ENCODE measurements at regions not wholly inside any gene's neighbourhood (a gene's known extent, or its start where the extent isn't known, plus 50 kb on each side); places are given as distances from the start of the nearest gene placed in this dataset.

- DNase-seq (ENCODE audit: low spot score) (no peak), FAIRE-seq (no peak), ATAC-seq (no peak)
- no peak overlapping the region for H2AFZ ChIP-seq (ENCODE audit: low read length)
- H3K4me3 ChIP-seq (replicated peaks in 1 of 3; ENCODE audit: insufficient read depth in 1 of 3, low read depth in 2 of 3, low read length in 3 of 3): no peak overlapping the region
- no peak overlapping the region for H3K27ac ChIP-seq (ENCODE audit: extremely low read length, insufficient read depth, low read length)
- TF ChIP-seq ZFP1 (CRISPR knock-in tag; IDR thresholded peaks at IDR 0.05): no peak
- no peak for TF ChIP-seq TAF15 (IDR thresholded peaks at IDR 0.05; ENCODE audit: low read depth, low read length, poor library complexity, severe bottlenecking)
- no peak for TF ChIP-seq NFRKB (IDR thresholded peaks at IDR 0.05)
- TF ChIP-seq KDM4B (CRISPR knock-in tag; IDR thresholded peaks at IDR 0.05): no peak
- no peak for TF ChIP-seq FOXJ3 (CRISPR knock-in tag; IDR thresholded peaks at IDR 0.05; ENCODE audit: borderline replicate concordance)
- TF ChIP-seq RBFOX2 (IDR thresholded peaks at IDR 0.05; ENCODE audit: low read depth, low read length): no peak
- TF ChIP-seq PHF8 (CRISPR knock-in tag; IDR thresholded peaks at IDR 0.05): no peak
- TF ChIP-seq, protein P1, sequence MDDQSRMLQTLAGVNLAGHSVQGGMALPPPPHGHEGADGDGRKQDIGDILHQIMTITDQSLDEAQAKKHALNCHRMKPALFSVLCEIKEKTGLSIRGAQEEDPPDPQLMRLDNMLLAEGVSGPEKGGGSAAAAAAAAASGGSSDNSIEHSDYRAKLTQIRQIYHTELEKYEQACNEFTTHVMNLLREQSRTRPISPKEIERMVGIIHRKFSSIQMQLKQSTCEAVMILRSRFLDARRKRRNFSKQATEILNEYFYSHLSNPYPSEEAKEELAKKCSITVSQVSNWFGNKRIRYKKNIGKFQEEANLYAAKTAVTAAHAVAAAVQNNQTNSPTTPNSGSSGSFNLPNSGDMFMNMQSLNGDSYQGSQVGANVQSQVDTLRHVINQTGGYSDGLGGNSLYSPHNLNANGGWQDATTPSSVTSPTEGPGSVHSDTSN (CRISPR knock-in tag; IDR thresholded peaks at IDR 0.05; ENCODE audit: borderline replicate concordance): no peak
- no peak for TF ChIP-seq ZNF770 (CRISPR knock-in tag; IDR thresholded peaks at IDR 0.05)
- TF ChIP-seq RARA (CRISPR knock-in tag; IDR thresholded peaks at IDR 0.05): no peak
- TF ChIP-seq, protein P2, sequence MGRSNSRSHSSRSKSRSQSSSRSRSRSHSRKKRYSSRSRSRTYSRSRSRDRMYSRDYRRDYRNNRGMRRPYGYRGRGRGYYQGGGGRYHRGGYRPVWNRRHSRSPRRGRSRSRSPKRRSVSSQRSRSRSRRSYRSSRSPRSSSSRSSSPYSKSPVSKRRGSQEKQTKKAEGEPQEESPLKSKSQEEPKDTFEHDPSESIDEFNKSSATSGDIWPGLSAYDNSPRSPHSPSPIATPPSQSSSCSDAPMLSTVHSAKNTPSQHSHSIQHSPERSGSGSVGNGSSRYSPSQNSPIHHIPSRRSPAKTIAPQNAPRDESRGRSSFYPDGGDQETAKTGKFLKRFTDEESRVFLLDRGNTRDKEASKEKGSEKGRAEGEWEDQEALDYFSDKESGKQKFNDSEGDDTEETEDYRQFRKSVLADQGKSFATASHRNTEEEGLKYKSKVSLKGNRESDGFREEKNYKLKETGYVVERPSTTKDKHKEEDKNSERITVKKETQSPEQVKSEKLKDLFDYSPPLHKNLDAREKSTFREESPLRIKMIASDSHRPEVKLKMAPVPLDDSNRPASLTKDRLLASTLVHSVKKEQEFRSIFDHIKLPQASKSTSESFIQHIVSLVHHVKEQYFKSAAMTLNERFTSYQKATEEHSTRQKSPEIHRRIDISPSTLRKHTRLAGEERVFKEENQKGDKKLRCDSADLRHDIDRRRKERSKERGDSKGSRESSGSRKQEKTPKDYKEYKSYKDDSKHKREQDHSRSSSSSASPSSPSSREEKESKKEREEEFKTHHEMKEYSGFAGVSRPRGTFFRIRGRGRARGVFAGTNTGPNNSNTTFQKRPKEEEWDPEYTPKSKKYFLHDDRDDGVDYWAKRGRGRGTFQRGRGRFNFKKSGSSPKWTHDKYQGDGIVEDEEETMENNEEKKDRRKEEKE (IDR thresholded peaks at IDR 0.05): no peak
- no peak for TF ChIP-seq ZNF367 (CRISPR knock-in tag; IDR thresholded peaks at IDR 0.05; ENCODE audit: borderline replicate concordance)
- no peak for TF ChIP-seq SALL2 (CRISPR knock-in tag; IDR thresholded peaks at IDR 0.05)
- TF ChIP-seq CREBL2 (CRISPR knock-in tag; IDR thresholded peaks at IDR 0.05; ENCODE audit: borderline replicate concordance): no peak
- no peak for TF ChIP-seq BATF2 (CRISPR knock-in tag; IDR thresholded peaks at IDR 0.05)
- TF ChIP-seq CHD2 (IDR thresholded peaks at IDR 0.05; ENCODE audit: low read depth, low read length): no peak
- no peak for TF ChIP-seq TFDP2 (CRISPR knock-in tag; IDR thresholded peaks at IDR 0.05)
- no peak overlapping the region for H3K9ac ChIP-seq (ENCODE audit: insufficient read depth, low read depth, low read length)
- no peaks in the 10 kb centered on the region for H3K79me2 ChIP-seq (ENCODE audit: insufficient read depth, low read length)
- WGBS (ENCODE audit: low lambda C conversion rate): 17% methylated on average over 2 of the region's 2 CpGs
- no peaks in the 10 kb centered on the region for H4K20me1 ChIP-seq (ENCODE audit: insufficient read depth, low read length)
- H3K27me3 ChIP-seq (ENCODE audit: control insufficient read depth in 1 of 2, insufficient read depth in 2 of 2, low read length in 2 of 2): peaks cover 8 to 50% of the 10 kb centered on the region in 2 experiments
- H3K4me2 ChIP-seq (ENCODE audit: low read depth, low read length): no peak overlapping the region
- H3K9me3 ChIP-seq (ENCODE audit: low read length): no peaks in the 10 kb centered on the region
- ChIA-PET CTCF (ENCODE audit: low intra/inter-chr PET ratio, low total read pairs) (no interaction called here), POLR2A (no interaction called here)
- in situ Hi-C loops (cut with HindIII; ENCODE audit: extremely low pct_ligation_motif_present, low pct_unique_long_range_greater_than_20kb): loop anchor here (10.0 kb wide), 1 partner anchor 57 kb away; the partner anchor contains the start of gene STUM
- H3K36me3 ChIP-seq (replicated peaks in 1 of 2; ENCODE audit: control insufficient read depth in 1 of 2, insufficient read depth in 2 of 2, low read length in 2 of 2): no peaks in the 10 kb centered on the region
- no TSS peak for BruUV-seq (replicated peaks)
- intact Hi-C loops (cut with micrococcal nuclease; ENCODE audit: unreplicated experiment): no loop called here
- no peaks in the 10 kb centered on the region for H3K4me1 ChIP-seq (ENCODE audit: insufficient read depth, low read length)
These were observed 60.6 kb upstream of the STUM start for GRCh38 chr1:226487921-226488320.
